ENCODE measurements at regions not wholly inside any gene's neighbourhood (a gene's known extent, or its start where the extent isn't known, plus 50 kb on each side); places are given as distances from the start of the nearest gene placed in this dataset.

GRCh38 chrX:10989386-10989785 lies 121.7 kb upstream of the HCCS start:
- Mint-ChIP-seq H3K4me3 (ENCODE audit: unreplicated experiment) (no peak overlapping the region), H3K27ac (ENCODE audit: unreplicated experiment) (peak overlapping the region; percentile 77), H3K27me3 (ENCODE audit: low read depth, unreplicated experiment) (no peaks in the 10 kb centered on the region), H3K9me3 (ENCODE audit: unreplicated experiment) (no peaks in the 10 kb centered on the region), H3K4me1 (ENCODE audit: low read depth, unreplicated experiment) (peaks cover 24% of the 10 kb centered on the region), H3K36me3 (ENCODE audit: low read depth, unreplicated experiment) (no peaks in the 10 kb centered on the region)
- Histone ChIP-seq H3K27me3 (ENCODE audit: insufficient read depth, low read length) (no peaks in the 10 kb centered on the region), H3K4me1 (ENCODE audit: insufficient read depth, low read length) (peaks cover 4% of the 10 kb centered on the region), H3K36me3 (ENCODE audit: insufficient read depth, low read length) (no peaks in the 10 kb centered on the region), H2AFZ (ENCODE audit: low read depth, low read length) (no peak overlapping the region), H3K9ac (ENCODE audit: low read length) (no peak overlapping the region), H3K4me2 (ENCODE audit: low read length) (no peak overlapping the region), H3K9me3 (ENCODE audit: insufficient read depth, low read depth, low read length) (no peaks in the 10 kb centered on the region), H3K79me2 (ENCODE audit: insufficient read depth, low read length) (no peaks in the 10 kb centered on the region), H3K4me3 (ENCODE audit: insufficient read depth, low read depth, low read length) (no peak overlapping the region), H3K27ac (ENCODE audit: low read depth, low read length) (no peak overlapping the region), H4K20me1 (ENCODE audit: insufficient read depth, low read length) (no peaks in the 10 kb centered on the region)
- TF ChIP-seq, protein P1, sequence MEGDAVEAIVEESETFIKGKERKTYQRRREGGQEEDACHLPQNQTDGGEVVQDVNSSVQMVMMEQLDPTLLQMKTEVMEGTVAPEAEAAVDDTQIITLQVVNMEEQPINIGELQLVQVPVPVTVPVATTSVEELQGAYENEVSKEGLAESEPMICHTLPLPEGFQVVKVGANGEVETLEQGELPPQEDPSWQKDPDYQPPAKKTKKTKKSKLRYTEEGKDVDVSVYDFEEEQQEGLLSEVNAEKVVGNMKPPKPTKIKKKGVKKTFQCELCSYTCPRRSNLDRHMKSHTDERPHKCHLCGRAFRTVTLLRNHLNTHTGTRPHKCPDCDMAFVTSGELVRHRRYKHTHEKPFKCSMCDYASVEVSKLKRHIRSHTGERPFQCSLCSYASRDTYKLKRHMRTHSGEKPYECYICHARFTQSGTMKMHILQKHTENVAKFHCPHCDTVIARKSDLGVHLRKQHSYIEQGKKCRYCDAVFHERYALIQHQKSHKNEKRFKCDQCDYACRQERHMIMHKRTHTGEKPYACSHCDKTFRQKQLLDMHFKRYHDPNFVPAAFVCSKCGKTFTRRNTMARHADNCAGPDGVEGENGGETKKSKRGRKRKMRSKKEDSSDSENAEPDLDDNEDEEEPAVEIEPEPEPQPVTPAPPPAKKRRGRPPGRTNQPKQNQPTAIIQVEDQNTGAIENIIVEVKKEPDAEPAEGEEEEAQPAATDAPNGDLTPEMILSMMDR (IDR thresholded peaks at IDR 0.05; ENCODE audit: insufficient read depth, low read depth, low read length): no peak
- TF ChIP-seq EZH2 (IDR thresholded peaks at IDR 0.05; ENCODE audit: insufficient read depth, low read length): no peak
- FAIRE-seq: no peak
- DNase-seq (ENCODE audit: low read depth): peak; percentile 21

GRCh38 chrX:10990418-10990817 lies 120.7 kb upstream of the HCCS start:
- peak overlapping the region; percentile 41 for H3K27ac Mint-ChIP-seq (ENCODE audit: unreplicated experiment)
- H3K9ac ChIP-seq (ENCODE audit: low read length): no peak overlapping the region
- no peak overlapping the region for H3K4me3 Mint-ChIP-seq (ENCODE audit: unreplicated experiment)
- FAIRE-seq: peak; percentile 74
- H3K36me3 ChIP-seq (ENCODE audit: insufficient read depth, low read length): no peaks in the 10 kb centered on the region
- peaks cover 24% of the 10 kb centered on the region for H3K4me1 Mint-ChIP-seq (ENCODE audit: low read depth, unreplicated experiment)
- no peak overlapping the region for H3K27ac ChIP-seq (ENCODE audit: low read depth, low read length)
- H3K9me3 Mint-ChIP-seq (ENCODE audit: unreplicated experiment): no peaks in the 10 kb centered on the region
- H4K20me1 ChIP-seq (ENCODE audit: insufficient read depth, low read length): no peaks in the 10 kb centered on the region
- no peak overlapping the region for H2AFZ ChIP-seq (ENCODE audit: low read depth, low read length)
- H3K79me2 ChIP-seq (ENCODE audit: insufficient read depth, low read length): no peaks in the 10 kb centered on the region
- no peaks in the 10 kb centered on the region for H3K36me3 Mint-ChIP-seq (ENCODE audit: low read depth, unreplicated experiment)
- DNase-seq (ENCODE audit: low read depth): no peak
- H3K4me2 ChIP-seq (ENCODE audit: low read length): no peak overlapping the region
- H3K4me3 ChIP-seq (ENCODE audit: insufficient read depth, low read depth, low read length): no peak overlapping the region
- TF ChIP-seq EZH2 (IDR thresholded peaks at IDR 0.05; ENCODE audit: insufficient read depth, low read length): no peak
- H3K9me3 ChIP-seq (ENCODE audit: insufficient read depth, low read depth, low read length): no peaks in the 10 kb centered on the region
- no peaks in the 10 kb centered on the region for H3K27me3 Mint-ChIP-seq (ENCODE audit: low read depth, unreplicated experiment)
- peaks cover 4% of the 10 kb centered on the region for H3K4me1 ChIP-seq (ENCODE audit: insufficient read depth, low read length)
- no peaks in the 10 kb centered on the region for H3K27me3 ChIP-seq (ENCODE audit: insufficient read depth, low read length)

- H3K36me3 ChIP-seq (ENCODE audit: insufficient read depth, low read length): no peaks in the 10 kb centered on the region
- no peak overlapping the region for H3K27ac ChIP-seq (ENCODE audit: low read depth, low read length)
- no peak overlapping the region for H3K4me3 Mint-ChIP-seq (ENCODE audit: unreplicated experiment)
- H2AFZ ChIP-seq (ENCODE audit: low read depth, low read length): no peak overlapping the region
- no peaks in the 10 kb centered on the region for H3K27me3 ChIP-seq (ENCODE audit: insufficient read depth, low read length)
- no peaks in the 10 kb centered on the region for H3K27me3 Mint-ChIP-seq (ENCODE audit: low read depth, unreplicated experiment)
- no peak overlapping the region for H3K9ac ChIP-seq (ENCODE audit: low read length)
- no peaks in the 10 kb centered on the region for H3K79me2 ChIP-seq (ENCODE audit: insufficient read depth, low read length)
- no peak for TF ChIP-seq EZH2 (IDR thresholded peaks at IDR 0.05; ENCODE audit: insufficient read depth, low read length)
- TF ChIP-seq, protein P1 (IDR thresholded peaks at IDR 0.05; ENCODE audit: insufficient read depth, low read depth, low read length): no peak
- no peak for FAIRE-seq
- peaks cover 24% of the 10 kb centered on the region for H3K4me1 Mint-ChIP-seq (ENCODE audit: low read depth, unreplicated experiment)
- no peak overlapping the region for H3K4me3 ChIP-seq (ENCODE audit: insufficient read depth, low read depth, low read length)
- H3K4me1 ChIP-seq (ENCODE audit: insufficient read depth, low read length): peaks cover 4% of the 10 kb centered on the region
- H3K4me2 ChIP-seq (ENCODE audit: low read length): no peak overlapping the region
- H3K36me3 Mint-ChIP-seq (ENCODE audit: low read depth, unreplicated experiment): no peaks in the 10 kb centered on the region
- H3K9me3 ChIP-seq (ENCODE audit: insufficient read depth, low read depth, low read length): no peaks in the 10 kb centered on the region
- no peaks in the 10 kb centered on the region for H3K9me3 Mint-ChIP-seq (ENCODE audit: unreplicated experiment)
- DNase-seq (ENCODE audit: low read depth): no peak
- no peak overlapping the region for H3K27ac Mint-ChIP-seq (ENCODE audit: unreplicated experiment)
- H4K20me1 ChIP-seq (ENCODE audit: insufficient read depth, low read length): no peaks in the 10 kb centered on the region
Measured at GRCh38 chrX:10990976-10991375, 120.2 kb upstream of the HCCS start.

Measured in astrocyte (in vitro differentiated cells and primary cell).